Testis (tissue), 2 donors: ENCODE measurements at regions not wholly inside any gene's neighbourhood (a gene's known extent, or its start where the extent isn't known, plus 50 kb on each side); places are given as distances from the start of the nearest gene placed in this dataset.

Experiments
- DNase-seq: peaks from one replicate; pipeline ENCODE4 v3.0.0-alpha.2; 2019
- H3K27ac ChIP-seq, 2 donors: fragments of 200-600 bp; sonication (generic); one replicate each; pipeline ENCODE4 v1.5.1; 2019
- H3K27me3 ChIP-seq: fragments of 200-600 bp; sonication (generic); one replicate; pipeline ENCODE4 v1.5.1; 2019
- H3K36me3 ChIP-seq: fragments of 200-600 bp; sonication (generic); one replicate; pipeline ENCODE4 v1.5.1; 2017; ENCODE audit warnings: low read depth; ENCODE audit errors: missing control alignments
- H3K4me1 ChIP-seq: fragments of 200-600 bp; sonication (generic); one replicate; pipeline ENCODE4 v1.5.1; 2019
- H3K4me3 ChIP-seq, 2 donors: fragments of 200-600 bp; sonication (generic); one replicate each; pipeline ENCODE4 v1.5.1; 2017 to 2019
- H3K9me3 ChIP-seq: fragments of 200-600 bp; sonication (generic); one replicate; pipeline ENCODE4 v1.5.1; 2017
- CTCF ChIP-seq, 3 experiments: fragments of 450-650 bp in 2 of 3; fragments of 200-600 bp in 1 of 3; sonication (generic) in 1 of 3; IDR thresholded peaks; one replicate each; pipeline ENCODE4 v1.5.1; 2016 to 2019; ENCODE audit warnings: antibody characterized with exemption in 3 of 3, mild to moderate bottlenecking in 2 of 3, moderate library complexity in 1 of 3
- POLR2A ChIP-seq: fragments of 450-650 bp; IDR thresholded peaks from one replicate; pipeline ENCODE4 v1.6.1; 2017; ENCODE audit warnings: antibody characterized with exemption, mild to moderate bottlenecking, moderate library complexity
- WGBS, 2 donors: methylation state at CpG; one replicate each; pipeline ENCODE4 v1.1.5; 2018; 5-methylcytosine and 5-hydroxymethylcytosine counted together
- intact Hi-C: fragments of 100-400 bp; cut with DNase I; formaldehyde crosslinking; loops from one replicate; pipeline ENCODE4 v1.15.1; 2023; ENCODE audit warnings: low total_unique reads

GRCh38 chr18:51437280-51438271, 240.1 kb upstream of the MEX3C start:
- Histone ChIP-seq H3K4me3 (no peak overlapping the region), H3K27ac (no peak overlapping the region), H3K36me3 (no peaks in the 10 kb centered on the region), H3K9me3 (no peaks in the 10 kb centered on the region), H3K4me1 (no peaks in the 10 kb centered on the region), H3K27me3 (no peaks in the 10 kb centered on the region)
- TF ChIP-seq CTCF (IDR thresholded peaks at IDR 0.05) (no peak), POLR2A (no peak)
- DNase-seq, result peak; percentile 31
- intact Hi-C loops, result no loop called here
- 23 to 24% methylated on average over 13 of the region's 13 CpGs for WGBS, 2 donors

GRCh38 chr18:51438797-51439350, 241.4 kb upstream of the MEX3C start:
- Histone ChIP-seq H3K9me3 (no peaks in the 10 kb centered on the region), H3K27me3 (no peaks in the 10 kb centered on the region), H3K4me1 (no peaks in the 10 kb centered on the region), H3K27ac (no peak overlapping the region), H3K4me3 (no peak overlapping the region), H3K36me3 (no peaks in the 10 kb centered on the region)
- intact Hi-C loops, result no loop called here
- TF ChIP-seq CTCF (IDR thresholded peaks at IDR 0.05) (no peak), POLR2A (no peak)
- DNase-seq, result no peak

GRCh38 chr18:51442012-51442411, 244.5 kb upstream of the MEX3C start:
- no peak for DNase-seq
- H3K4me3 ChIP-seq, result no peak overlapping the region
- no peaks in the 10 kb centered on the region for H3K27me3 ChIP-seq
- H3K36me3 ChIP-seq, result no peaks in the 10 kb centered on the region
- TF ChIP-seq CTCF (IDR thresholded peaks at IDR 0.05) (no peak), POLR2A (no peak)
- no peaks in the 10 kb centered on the region for H3K4me1 ChIP-seq
- intact Hi-C loops, result no loop called here
- H3K9me3 ChIP-seq, result no peaks in the 10 kb centered on the region
- H3K27ac ChIP-seq, result no peak overlapping the region

GRCh38 chr18:51446571-51447210, 249.2 kb upstream of the MEX3C start:
- peaks cover 9% of the 10 kb centered on the region for H3K4me1 ChIP-seq
- H3K4me3 ChIP-seq, result no peak overlapping the region
- intact Hi-C loops, result no loop called here
- no peaks in the 10 kb centered on the region for H3K36me3 ChIP-seq
- no peak for TF ChIP-seq POLR2A
- TF ChIP-seq CTCF (IDR thresholded peaks at IDR 0.05), result no peak
- WGBS, 2 donors, result 60 to 81% methylated on average over 2 of the region's 2 CpGs
- no peaks in the 10 kb centered on the region for H3K9me3 ChIP-seq
- no peak overlapping the region for H3K27ac ChIP-seq
- no peaks in the 10 kb centered on the region for H3K27me3 ChIP-seq
- no peak for DNase-seq
